LNCaP clone FGC (cell line): ENCODE measurements at regions not wholly inside any gene's neighbourhood (a gene's known extent, or its start where the extent isn't known, plus 50 kb on each side); places are given as distances from the start of the nearest gene placed in this dataset.

Experiments
- DNase-seq: peaks from one replicate; pipeline ENCODE4 v3.0.0-alpha.2; 2011; ENCODE audit warnings: low read depth
- H3K4me3 ChIP-seq: 2 replicates; pipeline ENCODE4 v1.5.1; 2011; ENCODE audit warnings: mild to moderate bottlenecking, low read depth, low read length, control low read depth
- CTCF ChIP-seq: IDR thresholded peaks from 2 replicates; pipeline ENCODE4 v1.5.1; 2012; ENCODE audit warnings: mild to moderate bottlenecking; ENCODE audit not compliant: control insufficient read depth, insufficient read depth; ENCODE audit errors: extremely low read depth

GRCh38 chr21:25115021-25115420 lies 492.3 kb downstream of the MRPL39 start:
- no peak overlapping the region for H3K4me3 ChIP-seq
- no peak for TF ChIP-seq CTCF
- no peak for DNase-seq

GRCh38 chr21:25107708-25108107 lies 499.6 kb downstream of the MRPL39 start:
- TF ChIP-seq CTCF = no peak
- no peak overlapping the region for H3K4me3 ChIP-seq
- DNase-seq = no peak

- H3K4me3 ChIP-seq = no peak overlapping the region
- no peak for TF ChIP-seq CTCF
- DNase-seq = no peak
Observed at GRCh38 chr21:25103500-25104207, 503.6 kb downstream of the MRPL39 start.

GRCh38 chr21:25097648-25098047 lies 509.6 kb downstream of the MRPL39 start:
- DNase-seq = no peak
- no peak overlapping the region for H3K4me3 ChIP-seq
- TF ChIP-seq CTCF = no peak

GRCh38 chr21:25094695-25095094 lies 512.6 kb downstream of the MRPL39 start:
- H3K4me3 ChIP-seq = no peak overlapping the region
- TF ChIP-seq CTCF = no peak
- no peak for DNase-seq

- no peak for DNase-seq
- H3K4me3 ChIP-seq = no peak overlapping the region
- TF ChIP-seq CTCF = no peak
Observed at GRCh38 chr21:25092441-25093011, 514.8 kb downstream of the MRPL39 start.

GRCh38 chr21:25081096-25081495 lies 526.2 kb downstream of the MRPL39 start:
- DNase-seq = no peak
- no peak for TF ChIP-seq CTCF
- H3K4me3 ChIP-seq = no peak overlapping the region
